Dermis microvascular lymphatic vessel endothelial cell (primary cell): ENCODE measurements at regions not wholly inside any gene's neighbourhood (a gene's known extent, or its start where the extent isn't known, plus 50 kb on each side); places are given as distances from the start of the nearest gene placed in this dataset.

Source experiments
- DNase-seq, 2 donors: peaks; one replicate each; pipeline versions ENCODE4 v3.0.0 to v3.0.0-alpha.2; 2010; ENCODE audit warnings: low read depth in 2 of 2

DNA sequence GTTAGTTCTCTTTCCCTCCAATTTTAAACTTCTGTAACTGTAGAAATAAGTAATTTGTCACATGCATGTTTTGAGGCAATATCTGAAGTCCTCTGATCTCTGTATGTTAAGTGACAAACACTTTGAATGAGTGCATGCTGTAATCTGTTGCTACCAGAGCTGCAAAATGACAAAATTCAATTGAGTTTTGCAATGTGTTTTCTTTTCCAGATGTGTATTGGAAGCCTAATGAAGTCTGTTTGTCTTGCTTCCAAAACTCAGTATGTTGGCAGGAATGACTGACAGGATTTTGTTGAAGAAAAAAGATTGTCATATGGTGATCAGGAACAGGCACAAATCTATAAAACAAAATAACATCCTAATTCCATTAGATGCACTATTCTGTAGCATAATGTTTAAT is 561.6 kb upstream of the CDH8 start:
- DNase-seq = no peak

DNA sequence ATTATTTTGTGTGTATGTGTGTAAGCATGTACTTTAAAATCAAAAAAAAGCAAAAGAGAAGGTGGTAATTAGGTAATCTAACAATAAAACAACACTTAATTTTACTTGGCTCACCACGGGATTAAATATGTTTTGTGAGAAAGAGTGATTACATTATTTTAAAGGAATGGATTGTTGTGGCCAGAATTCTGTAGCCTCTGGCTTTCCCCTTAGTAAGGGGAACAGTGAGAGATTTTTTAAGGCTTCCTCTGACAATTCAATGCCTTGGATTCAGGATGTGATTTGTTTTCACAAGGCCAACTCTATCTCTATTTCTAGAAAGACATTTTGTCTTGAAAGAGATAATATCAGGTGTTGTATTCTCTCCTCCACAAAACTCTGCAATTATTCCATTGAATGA is 560.3 kb upstream of the CDH8 start:
- DNase-seq = no peak

DNA sequence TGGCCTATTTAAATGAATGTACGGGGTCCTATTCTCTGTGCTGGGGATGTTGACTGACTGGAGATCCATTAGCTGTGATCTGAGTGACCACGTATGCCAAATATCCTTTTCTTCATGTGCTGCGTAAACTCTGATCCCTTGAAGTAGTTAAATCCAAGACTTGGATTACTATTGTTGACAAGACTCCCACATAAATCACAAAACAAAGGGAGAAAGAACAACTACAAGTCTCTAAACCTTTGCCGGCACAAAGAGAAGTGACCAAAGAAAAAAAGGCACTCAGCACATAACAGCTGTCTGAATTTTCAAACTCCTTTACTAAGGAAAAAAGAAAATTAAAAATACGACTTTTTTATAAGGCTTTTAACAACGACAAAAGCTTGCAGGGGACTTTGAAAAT is 559.9 kb upstream of the CDH8 start:
- DNase-seq = no peak

DNA sequence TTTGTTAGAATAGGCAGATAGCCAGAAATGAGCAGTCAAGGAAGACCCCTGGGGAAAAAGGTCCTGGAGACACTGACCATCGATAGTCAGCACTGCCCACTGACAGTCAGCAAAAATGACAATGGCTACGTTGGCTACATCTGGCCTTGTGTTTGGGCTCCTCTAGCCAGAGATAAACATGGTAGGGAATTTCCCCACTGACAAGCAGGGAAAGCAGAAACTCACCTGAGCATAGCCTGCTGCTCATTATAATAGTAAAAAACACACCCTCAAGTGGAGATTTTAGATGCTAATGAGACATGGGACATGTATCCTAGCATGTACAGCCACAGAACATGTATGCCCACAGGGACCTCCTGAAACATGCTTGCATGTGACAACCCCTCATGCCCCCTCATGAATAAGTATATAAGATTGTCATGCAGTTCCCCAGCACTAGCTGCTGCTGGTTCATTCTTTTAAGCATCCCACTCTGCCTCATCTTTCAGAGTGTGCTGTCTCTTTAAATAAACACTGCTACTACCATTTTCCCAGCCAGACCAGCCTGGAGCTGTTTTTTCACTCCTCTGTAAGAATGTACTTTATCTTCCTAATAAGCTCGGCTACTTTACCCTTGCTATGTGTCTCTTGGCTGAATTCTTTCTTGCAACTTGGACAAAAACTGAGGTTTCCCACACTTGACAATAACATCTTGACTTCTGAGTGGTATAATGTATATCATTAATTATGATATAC is 550.1 kb upstream of the CDH8 start:
- no peak for DNase-seq

DNA sequence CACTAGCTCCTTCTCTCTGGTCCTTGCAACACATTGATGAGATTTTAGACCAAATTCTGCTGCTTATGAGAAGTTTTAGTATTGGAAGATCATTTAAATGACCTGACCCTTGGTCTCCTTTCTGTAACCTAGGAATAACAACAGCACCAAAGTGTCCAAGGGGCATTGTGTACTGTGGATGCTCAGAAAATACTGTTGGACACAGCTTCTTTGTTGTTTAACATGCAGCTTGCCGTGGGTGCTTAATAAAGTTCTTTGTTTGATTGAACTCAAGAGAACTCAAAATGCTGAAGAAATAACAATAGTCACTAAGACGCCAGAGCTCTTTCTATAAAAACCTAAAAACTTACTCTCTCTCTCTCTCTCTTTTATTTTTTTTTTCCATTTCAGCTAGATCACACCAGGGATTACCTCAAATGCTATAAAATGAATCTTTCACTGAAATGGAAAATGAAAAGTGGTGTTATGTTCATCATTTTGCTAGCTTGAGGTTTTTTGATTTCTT is 548.9 kb upstream of the CDH8 start:
- no peak for DNase-seq

DNA sequence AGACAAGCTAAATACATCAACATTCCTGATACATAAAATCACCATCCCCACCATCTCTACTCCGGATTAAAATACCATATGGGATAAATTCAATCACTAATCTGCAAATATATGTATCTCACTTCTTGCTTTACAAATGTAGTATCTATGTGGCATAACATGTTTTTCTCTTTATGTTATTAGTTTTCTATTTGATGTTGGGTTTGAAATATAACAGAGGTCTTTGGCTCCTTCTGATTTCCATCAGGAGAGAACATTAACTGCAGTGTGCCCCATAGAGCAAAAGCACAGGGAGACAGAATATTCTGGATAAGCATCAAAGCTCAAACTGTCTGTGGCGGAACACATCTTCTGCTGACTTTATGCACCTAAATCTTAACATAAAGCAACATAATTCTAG is 547.2 kb upstream of the CDH8 start:
- DNase-seq = no peak

DNA sequence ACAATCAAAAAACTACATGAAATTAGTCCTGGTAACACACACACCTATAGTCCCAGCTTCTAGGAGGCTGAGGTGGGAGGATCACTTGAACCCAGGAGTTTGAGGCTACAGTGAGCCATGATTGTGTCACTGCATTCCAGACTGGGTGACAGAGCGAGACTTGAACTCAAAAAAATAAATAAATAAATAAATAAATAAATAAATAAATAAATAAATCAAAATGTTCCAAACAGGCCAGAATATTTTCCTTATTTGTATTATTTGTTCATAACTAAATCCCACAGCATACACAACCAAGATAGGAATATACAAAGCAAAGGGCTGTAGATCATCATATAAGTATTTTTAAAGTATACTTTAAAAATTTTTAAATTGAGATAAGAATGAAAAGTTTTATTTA is 537.2 kb upstream of the CDH8 start:
- no peak for DNase-seq

DNA sequence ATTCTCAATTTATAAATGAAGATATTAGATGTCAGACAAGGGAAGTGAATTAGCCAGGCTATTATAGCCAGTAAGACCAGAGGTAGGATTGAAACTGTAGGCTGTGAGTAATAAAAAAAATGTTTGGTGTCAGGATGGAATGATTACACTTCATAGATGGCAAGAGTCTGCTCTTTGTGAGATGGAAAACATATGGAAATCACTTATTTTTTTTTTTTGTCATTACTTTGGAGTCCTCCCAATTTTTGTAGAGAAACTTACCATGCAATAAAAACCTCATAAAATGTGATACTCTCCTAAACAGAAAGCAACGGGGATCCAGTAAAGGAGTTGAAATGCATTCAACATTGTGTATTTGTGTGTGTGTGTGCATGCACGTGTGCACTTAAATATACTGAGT is 532.7 kb upstream of the CDH8 start:
- no peak for DNase-seq

DNA sequence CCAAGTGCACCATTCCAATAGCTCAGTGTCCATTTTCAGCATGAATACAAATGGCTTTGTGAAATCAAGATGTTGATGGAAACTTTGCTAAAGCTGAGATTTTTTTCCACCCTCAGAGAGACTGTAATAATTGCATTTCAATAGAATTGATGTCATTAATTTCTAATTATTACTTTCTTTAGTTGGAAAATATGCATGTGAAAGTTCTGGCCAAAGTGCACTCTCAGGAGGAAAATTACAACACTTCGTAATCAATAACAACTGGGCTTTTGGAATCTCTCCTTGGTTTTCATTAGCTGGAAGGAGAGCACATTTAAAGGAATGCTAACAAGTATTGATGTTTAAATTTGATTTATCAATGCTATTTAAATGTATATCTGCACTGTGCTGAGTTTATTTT is 529.5 kb upstream of the CDH8 start:
- DNase-seq = no peak

DNA sequence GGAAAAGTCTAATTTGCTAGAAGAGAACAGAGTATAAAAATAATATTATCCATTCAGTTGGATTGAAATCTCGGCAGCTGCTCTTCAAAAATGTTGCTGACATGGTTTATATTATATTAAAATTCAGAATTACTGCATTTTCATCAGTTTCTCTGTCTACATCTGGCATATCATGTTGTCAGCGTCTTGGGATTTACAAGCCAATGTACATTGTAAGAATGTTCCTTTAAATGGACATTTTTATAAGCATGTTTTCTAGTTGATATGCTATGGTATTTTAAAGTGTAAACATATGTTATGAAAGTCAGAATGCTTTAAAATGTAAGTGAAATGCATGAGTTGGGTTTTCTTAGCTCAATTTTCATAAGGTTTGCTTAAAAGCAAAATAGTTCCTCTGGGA is 528.1 kb upstream of the CDH8 start:
- no peak for DNase-seq

DNA sequence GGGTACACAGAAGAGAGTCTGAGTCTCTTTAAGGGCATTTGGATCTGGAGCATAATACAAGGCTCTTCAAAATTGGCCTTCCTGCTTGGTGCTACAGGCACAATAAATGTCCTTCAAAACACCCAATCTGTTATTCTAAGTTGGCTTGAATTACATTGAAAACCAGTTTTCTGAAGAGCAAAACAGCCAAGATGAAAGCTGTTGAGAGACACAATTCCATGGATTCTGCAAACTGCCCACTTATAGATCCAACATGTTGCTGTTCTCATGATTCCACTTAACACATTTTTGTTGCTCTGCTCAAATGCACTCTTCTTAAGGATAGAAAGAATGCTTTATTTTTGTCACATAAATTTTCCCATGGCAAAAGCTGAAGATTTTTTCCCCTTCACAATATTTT is 525.9 kb upstream of the CDH8 start:
- no peak for DNase-seq

DNA sequence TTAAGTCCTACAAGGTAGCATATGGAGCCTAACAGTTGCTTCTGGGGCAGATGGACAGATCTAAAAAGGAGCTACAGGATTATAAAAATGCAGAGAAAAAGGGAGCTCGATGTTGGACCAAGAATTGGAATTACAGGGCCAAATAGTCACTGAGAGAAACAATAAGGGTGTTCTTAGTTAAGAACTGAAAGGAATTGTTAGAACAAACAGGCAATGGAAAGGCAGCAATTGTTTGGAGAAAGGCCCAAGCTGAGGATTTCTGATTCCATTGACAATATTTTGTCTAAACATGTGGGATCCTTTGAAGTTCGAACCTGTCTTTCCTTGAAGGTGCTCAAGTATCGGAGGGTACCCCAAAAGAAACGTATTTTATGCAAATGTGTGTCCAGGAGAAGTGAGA is 513.6 kb upstream of the CDH8 start:
- no peak for DNase-seq

DNA sequence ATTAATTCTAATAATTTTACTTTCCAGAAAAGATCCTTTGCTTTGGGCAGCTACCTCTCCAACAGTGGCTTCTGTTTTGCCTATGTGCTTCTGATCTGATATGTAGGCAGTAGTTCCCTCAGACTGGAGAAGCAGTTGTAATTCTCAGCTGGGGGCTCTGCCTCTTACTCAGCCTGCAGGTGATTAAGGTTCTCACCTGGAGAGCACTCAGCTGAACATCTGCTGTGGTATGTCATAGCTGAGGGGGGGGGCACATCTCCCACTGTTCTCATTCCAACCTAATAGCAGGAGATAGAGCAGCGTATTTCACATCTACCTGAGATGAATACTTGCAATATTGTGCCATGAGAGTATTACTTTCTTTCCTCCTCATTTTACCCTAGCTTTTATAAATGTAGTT is 511.9 kb upstream of the CDH8 start:
- no peak for DNase-seq

DNA sequence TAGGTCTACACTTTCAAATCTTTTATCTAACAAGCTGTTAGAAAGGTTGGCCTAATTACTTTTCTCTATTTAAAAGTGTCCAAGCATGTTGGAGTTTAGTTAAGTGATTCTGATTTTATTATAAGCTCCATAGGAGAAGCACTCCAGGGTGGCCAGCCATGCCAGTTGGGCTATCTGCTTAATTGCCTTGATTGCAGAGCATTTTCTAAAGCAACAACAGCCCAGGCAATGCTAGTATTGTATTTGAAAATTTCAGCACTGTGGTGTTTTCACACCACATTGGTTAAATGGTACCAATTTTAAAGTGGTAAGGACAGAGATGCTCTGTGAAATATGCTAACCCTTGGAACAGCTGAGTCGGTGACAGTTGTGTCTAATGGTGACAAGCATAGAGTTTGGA is 510.5 kb upstream of the CDH8 start:
- DNase-seq = no peak

DNA sequence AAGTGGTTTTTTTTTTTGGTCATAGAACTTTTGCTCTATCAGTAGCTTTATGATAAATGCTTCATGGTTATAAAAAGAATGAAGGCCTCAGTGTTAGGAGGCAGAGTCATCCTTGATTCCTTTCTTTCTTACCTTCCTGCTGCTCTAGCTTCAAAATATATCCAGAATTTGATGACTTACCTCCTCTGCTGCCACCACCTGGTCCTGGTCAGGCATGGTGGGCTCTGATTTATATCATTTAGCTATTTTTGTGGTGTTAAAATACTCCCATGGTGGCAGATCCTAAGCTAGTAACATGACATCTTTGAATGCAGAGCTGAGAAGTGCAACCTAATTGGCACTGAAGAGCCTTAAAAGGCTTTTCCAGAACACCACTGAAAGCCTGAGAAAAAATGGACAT is 508.8 kb upstream of the CDH8 start:
- no peak for DNase-seq

DNA sequence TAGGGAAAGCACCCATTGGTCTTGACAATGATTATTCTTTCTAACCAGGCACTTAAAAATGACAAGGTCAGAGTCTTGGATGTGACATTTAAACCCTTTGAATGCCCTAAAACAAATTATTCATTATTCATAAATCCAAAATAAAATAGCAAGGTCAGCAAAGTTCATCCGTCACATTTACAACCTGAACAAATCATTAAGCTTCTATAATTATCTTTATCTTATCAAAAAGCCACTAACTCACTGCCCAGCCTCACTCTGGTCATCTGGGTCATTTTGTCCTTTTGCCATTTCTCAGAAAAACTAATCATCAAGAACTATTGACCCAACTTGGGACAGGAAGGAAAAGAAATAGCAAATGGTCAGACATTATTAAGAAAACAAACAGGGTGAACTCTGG is 507.3 kb upstream of the CDH8 start:
- no peak for DNase-seq

DNA sequence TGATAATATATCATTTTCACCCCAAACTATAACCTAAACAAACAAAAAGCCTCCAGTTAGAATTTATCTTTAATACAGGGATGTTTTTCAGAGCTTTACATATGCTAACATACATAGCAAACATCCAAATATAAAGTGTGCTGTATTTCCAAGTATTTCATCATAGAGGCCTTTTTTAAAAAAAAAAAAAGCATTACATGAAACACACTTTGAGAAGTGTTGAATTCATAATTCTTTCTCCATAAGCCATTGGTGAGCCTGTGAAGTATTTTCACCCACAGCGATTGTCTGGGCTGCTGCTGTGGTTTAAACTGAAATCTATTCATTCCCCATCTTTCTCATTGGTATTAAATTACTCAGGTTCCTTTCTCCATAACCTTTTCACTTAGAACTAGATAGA is 503.4 kb upstream of the CDH8 start:
- DNase-seq = no peak

DNA sequence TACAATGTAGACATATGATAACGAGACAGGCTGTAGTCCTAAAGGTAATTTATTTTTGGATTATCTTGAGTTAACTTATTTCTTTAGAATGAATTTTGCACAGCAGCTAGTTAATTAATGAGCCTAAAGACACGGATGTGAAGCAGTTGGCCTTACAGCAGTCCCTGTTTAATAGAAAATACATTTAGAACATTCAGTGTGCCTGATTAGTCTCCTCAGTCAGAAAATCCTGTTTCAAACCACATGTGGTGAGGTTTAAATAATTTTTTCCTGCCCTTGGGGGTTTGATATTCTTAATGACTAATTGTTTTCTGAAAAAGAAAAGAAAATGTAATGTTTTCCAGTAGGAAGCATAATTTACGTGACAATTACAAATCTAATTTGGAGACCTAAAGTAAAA is 494.2 kb upstream of the CDH8 start:
- DNase-seq = no peak

DNA sequence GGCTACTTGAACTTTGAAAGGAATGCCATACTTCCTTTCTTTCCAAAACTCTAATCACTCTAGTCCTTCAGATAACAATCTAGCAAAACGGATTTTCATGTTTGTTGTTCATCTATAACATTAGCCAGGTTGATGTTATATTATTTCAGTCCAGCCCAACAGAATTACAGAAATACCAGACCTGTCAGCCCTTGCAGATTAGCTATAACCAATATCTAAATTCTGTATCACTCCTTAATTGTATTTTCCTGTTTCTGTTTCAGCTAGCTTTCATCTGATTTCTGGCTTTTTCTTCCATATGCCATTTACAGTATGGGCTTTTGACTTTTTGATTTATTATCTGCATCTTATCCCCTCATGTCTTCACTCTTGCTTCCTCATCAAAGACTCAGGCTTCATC is 479.8 kb upstream of the CDH8 start:
- no peak for DNase-seq

DNA sequence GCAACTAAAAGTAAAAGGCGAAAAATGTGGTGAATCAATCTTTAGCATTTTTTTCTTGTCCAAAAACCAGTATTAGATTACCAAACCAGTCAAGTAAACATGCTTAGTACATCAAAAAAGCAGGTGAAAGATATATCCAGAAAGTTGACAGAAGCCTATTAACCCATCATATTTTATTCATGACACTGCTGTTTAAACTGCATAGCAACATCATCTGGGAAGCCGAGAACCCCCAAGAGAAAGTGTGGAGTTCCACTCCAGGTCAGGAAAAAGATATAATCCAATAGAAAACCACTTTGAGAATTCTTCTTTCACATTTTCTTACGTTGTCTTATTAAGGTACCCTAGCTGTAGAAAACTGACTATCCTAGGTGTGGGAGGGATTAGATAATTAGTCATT is 466.8 kb upstream of the CDH8 start:
- DNase-seq = no peak

DNA sequence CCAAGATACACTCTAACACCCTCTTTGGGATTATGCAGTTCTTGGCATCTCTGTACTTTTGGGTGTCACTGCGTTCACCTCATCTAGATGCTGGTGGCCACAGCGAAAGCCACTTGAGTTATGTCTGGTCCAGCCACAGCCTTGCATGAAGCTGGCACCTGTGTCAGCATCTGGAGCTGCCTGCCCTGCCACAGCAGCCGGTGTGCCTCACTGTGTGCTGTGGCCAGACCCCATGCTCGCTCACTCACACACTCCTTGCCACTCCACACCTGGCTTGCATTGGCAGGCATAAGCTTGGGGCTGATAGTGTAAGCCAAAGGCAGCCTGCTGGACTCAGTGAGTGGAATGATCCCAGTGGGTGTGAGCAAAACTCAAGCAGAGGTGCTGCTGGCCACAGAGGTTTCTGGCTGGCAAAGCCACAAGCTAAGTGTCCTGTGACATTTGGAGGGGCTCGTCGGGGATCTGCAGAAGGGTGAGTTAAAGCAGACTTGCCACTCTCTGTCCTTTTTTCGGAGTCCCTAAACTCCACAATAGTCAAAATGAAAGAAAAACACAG is 442.7 kb upstream of the CDH8 start:
- no peak for DNase-seq

DNA sequence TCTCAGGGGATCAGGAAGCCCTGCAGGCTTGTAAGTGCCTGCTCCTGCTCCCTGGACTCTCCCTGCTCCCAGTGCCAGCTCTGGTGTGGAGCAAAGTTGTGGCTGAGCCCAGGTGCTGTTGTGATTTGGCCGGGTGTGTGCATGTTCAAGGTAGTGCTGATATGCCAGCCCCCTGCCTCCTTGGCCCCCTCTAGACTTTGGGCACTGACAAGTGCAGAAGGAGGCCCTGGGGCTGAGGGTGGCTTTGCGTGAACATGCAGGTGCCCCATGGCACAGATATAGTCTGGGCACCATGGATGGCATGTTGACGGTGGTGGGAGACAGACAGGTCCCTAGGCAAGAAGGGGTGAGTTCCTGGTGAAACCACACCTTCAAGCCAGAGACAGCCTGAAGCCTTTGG is 441.6 kb upstream of the CDH8 start:
- no peak for DNase-seq

DNA sequence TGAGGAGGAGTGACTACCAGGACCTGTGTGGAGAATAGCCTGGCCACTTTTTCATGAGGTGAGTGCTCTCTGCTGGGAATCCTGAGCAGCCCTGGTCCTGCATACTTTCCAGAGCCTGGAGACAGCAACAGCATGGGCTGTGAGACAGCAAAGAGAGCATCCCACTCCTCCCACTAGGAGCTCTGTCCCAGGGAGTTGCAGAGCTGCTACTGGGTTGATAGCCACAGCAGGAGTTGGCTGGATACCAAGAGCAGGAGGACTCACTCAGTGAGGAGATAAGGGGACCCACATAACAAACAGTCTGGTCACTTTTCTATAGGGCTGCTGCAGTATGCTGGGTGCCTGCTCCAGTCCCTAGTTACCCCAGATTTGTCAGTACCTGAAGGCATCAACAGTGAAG is 439.3 kb upstream of the CDH8 start:
- no peak for DNase-seq

DNA sequence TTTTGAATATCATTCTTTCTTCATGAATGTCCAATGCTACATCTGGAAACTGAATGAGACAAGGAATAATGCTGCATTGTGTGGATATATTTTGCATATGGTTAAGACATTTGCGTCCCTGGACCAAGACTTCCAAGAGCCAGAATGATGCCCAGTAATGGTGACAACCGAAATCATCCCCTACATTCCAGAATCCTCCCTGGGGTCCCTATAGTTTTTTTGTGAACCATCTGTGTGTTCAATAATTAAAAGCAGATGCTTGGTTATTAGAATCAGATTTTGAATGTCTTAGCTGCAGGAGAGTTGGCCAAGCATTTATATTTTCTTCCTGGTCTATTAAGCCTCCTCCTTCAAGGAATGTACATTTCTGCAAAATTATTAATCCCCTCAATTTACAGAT is 426.7 kb upstream of the CDH8 start:
- DNase-seq = no peak
